CD4-positive, alpha-beta T cell treated with Interleukin-1 beta for 1 hour (primary cell): ENCODE measurements at regions not wholly inside any gene's neighbourhood (a gene's known extent, or its start where the extent isn't known, plus 50 kb on each side); places are given as distances from the start of the nearest gene placed in this dataset.

Experiments
- DNase-seq, 2 donors: peaks; one replicate each; pipeline ENCODE4 v3.0.0-alpha.2; 2020 to 2022

DNA sequence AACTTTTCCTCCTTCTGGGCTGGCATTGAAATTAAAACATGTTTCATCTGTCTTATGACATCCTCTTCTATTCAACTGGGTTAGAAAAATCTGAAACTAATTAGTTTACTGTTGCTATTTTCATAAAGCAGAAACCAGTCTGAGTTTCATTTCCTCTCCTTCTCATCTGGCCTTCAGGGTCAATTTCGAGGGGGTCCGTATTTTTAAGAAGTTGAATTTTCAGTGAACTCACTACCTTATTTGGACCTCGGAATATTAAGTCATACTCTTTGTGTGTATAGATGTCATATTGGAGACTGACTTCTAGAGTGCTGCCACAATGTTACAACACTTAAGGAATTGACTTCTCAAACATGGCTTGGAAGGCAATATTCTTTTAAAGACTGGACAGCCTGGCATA is 485.9 kb downstream of the SQOR start:
- DNase-seq = no peak

DNA sequence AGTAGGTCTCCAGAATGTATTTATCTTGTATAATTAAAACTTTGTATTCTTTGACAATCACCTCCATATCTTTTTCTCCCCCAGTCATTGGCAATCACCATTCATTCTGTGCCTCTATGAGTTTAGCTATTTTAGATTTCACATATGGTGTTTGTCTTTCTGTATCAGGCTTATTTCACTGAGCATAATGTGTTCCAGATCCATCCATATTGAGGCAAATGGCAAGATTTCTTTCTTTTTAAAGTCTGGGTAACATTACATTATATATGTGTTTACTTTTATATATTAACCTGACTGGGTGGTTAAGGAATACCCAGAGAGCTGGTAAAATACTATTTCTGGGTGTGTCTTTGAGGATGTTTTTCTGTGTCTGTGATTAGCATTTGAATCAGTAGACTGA is 486.6 kb downstream of the SQOR start:
- no peak for DNase-seq

DNA sequence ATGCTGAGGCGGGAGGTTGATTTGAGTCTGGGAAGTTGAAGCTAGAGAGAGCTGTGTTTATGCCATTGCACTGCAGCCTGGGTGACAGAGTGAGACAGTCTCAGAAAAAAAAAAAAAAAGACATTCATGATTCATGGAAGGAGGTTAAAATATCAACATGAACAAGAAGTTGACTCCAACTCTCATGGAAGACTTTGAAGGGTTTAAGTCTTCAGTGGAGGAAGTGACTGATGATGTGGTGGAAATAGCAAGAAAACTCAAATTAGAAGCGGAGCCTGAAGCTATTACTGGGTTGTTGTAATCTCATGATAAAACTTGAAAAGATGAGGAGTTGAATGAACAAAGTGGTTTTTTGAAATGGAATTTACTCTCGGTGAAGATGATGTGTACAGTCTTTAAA is 491.8 kb downstream of the SQOR start:
- DNase-seq = no peak

DNA sequence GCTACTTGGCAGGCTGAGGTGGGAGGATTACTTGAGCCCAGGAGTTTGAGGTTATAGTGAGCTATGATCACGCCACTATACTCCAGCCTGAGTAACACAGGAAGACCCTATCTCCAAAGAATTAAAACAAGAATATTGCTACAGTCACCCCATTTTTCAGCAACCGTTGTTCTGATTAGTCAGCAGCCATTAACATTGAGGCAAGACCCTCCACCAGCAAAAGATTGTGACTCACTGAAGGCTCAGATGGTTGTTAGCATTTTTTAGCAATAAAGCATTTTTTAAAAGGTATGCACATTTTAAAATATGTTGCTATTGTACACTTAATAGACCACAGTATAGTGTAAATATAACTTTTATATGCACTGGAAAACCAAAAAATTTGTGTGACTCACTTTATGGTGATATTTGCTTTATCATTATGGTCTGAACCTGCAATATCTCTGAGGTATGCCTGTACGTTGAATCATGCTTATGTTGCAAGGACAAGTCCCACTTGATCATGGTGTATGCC is 492.6 kb downstream of the SQOR start:
- no peak for DNase-seq

DNA sequence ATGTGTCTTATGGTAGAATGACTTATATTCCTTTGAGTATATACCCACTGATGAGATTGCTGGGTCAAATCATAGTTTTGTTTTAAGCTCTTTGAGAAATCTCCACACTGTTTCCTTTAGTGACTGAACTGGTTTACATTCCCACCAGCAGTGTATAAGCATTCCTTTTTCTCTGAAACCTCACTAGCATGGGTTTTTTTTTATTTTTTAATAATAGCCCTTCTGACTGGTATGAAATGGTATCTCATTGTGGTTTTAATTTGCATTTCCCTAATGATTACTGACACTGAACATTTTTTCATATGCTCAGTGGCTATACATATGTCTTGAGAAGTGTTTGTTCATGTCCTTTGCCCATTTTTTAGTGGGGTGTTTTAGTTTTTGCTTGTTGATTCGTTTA is 494.3 kb downstream of the SQOR start:
- no peak for DNase-seq

DNA sequence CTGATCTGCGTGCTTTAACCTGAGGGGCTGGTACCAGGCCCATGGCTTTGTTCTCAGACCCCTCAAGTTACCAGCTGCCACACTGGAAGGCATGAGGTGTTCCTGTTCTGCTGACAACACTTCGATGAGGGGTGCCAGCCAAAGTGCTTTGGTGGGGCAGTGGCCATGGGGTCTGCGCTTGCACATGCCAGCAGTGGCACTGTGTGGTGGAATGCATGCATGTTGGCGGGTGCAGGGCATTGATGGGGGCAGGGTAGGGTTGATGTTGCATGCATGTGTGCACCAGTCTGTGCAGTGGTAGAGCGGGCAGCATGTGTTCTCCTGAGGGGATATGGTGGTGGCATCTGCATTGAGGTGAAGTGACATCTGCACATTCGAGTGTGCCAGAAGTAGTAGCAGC is 497.0 kb downstream of the SQOR start:
- DNase-seq = no peak

DNA sequence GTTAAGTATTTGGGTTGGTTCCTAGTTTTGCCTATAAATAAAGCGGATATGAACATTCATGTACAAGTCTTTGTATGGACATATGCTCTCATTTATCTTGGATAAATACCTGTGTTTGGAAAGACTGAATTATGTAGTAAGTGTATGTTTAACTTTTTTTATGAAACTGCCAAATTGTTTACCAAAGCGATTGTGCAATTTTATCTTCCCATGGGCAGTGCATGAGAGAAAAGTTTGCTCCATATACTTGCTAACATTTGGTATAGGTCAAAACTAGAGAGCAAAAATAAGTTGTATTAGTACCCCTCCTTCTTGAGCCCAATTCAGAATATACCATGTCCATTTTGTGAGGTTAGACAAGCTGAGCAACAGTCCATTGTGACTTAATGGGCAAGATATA is 502.6 kb downstream of the SQOR start:
- no peak for DNase-seq

DNA sequence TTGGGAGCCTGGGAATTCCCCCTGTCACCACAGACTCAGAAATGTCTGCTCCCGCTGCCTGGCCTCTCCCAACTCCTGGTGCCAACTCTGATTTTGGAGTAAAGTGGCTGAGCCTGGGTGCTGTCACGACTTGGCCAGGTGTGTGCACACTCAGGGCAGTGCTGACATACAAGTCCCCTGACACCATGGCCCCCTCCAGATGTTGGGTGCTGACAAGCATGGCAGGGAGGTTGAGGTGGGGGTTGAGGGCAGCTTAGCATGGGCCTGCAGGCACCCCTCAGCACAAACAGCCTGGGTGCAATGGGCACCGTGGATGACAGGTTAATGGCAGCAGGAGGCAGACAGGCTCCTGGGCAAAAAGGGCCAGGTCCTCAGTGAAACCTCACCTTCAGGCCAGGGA is 511.2 kb downstream of the SQOR start:
- DNase-seq = no peak

DNA sequence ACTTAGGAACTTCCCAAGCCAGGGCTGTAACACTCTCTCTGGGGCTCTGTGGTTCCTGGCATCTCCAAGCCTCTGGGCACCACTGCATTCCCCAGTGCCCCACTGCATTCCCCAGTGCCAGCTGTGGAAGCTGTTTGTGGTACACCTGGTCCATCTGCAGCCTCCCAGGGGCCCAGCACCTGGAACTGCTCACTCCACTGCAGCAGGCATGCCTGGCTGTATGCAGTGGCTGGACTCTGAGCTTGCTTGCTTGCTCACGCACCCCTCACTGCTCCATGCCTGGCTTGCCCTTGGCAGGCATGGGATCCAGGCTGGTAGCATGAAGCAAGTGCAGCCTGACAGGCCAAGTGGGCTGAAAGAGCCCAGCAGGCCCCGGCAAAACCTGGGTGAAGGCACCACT is 512.1 kb downstream of the SQOR start:
- no peak for DNase-seq

DNA sequence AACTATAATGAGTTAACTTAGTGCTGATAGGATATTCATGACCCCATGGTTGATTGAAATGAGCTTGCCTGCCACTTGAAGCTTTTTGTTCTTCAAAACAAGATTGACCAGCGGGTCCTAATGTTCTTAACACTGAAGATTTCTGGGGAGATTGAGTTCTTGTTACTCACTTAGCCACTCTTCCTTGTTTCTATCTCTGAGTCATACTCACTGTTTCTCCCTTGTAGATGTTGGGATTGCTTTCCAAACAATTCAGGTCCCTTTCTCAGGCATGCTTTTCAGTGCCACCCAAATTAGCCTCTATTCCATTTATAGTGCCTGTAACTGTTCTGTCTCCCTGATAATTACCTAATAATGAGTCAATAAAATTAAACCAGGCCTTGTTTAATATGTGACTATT is 517.0 kb downstream of the SQOR start:
- no peak for DNase-seq

DNA sequence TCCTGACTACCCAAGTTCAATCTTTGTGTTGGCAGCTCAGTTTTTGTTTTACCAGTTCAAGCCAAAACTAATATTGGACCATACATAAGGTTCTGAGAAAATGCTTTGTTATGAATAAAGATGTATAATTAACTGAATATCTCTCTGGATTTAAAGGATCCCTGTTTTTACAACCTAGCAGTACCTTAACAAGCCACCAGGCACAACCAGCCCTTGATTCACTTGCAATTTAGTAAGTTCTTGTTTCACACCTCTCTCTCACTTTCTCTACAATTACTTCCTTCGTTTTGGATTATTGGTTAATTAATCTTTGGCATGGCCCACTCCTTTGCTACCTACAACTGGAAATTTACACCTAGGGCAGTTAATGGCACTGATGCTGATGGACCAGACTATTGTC is 531.9 kb downstream of the SQOR start:
- no peak for DNase-seq

DNA sequence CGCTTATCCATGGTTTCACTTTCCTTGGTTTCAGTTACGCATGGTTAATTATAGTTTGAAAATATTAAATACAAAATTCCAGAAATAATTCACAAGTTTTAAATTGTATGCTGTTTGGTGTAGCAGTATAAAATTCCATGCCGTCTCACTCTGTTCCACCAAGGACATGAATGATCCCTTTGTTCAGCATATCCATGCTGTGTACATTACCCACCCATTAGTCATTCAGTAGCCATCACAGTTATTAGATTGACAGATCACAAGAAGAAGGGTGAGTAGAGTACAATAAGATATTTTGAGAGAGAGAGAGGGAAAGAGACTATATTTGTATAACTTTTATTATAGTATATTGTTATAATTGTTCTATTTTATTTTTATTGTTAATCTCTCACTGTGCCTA is 535.5 kb downstream of the SQOR start:
- DNase-seq = no peak

DNA sequence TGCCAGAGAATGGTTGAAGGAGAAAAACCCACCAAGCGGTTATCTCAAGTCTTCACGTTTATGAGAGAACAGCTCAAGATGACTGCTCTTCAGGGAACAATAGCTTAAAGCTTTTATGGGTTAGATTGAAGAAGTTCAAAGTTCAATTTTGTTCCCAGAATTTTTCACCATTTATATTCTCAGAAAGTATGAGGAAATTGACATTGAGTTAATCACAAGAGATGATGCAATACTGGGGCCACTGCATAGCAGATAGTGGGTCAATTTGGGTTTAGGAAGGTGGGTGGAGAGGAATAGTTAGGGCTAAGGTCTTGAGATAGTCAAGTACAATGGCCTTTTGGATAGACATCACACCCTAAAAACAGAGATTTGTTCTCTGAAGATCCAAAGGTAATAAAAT is 539.3 kb downstream of the SQOR start:
- no peak for DNase-seq

DNA sequence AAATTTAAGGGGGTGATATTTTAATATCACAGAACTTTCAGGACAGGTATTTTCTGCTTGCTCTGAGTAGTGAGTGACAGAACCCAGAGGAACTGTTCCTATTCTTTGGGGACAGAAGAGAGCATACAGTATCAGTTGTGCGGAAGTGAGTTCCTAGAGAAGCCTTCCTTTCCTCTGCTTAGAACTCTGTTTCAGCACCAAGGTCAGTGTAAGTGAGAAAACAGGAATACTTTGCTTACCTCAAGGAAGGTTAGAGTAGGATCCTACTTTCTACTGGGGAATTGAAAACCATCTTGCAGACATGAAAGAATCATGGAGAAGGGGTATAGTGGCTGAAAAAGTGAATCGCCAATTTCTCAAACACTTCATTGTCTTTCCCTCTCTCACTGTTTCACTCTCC is 542.4 kb downstream of the SQOR start:
- no peak for DNase-seq

DNA sequence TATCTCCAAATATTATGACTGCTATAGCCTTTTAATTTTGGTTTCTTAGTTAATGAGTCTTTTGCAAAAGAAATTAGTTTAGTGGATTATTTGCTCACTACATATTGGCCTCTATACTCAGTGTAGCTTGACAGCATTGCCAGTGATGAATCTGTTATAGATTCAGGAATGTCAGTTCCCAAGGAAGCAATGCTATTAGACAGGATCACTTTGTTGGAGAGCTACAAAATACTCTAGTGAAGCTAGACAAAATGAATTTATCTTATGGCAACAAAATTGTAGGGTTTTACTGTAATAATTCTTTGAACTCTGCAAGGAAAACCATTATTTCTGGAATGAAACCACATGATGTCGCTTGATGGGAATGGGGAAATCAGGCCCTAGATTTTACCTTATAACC is 543.3 kb downstream of the SQOR start:
- no peak for DNase-seq

DNA sequence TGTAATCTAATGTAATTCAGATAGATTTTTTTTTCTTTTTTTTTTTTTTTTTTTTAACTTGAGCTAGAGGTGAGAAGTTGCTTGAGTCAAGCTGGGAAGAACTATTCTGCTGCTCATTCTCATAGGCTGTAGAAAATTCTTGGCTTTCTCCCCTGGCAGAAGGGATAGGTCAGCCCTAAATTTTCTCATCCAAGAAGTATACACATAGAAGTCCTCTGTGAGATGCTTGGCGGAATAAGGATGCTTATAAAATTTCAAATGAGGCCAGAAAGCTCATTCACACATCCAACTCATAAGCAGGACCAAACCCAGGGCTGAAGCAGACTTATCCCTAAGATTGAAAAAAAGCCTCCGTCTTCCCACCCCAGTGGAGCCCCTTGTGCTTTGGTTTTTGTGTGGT is 572.5 kb downstream of the SQOR start:
- no peak for DNase-seq

DNA sequence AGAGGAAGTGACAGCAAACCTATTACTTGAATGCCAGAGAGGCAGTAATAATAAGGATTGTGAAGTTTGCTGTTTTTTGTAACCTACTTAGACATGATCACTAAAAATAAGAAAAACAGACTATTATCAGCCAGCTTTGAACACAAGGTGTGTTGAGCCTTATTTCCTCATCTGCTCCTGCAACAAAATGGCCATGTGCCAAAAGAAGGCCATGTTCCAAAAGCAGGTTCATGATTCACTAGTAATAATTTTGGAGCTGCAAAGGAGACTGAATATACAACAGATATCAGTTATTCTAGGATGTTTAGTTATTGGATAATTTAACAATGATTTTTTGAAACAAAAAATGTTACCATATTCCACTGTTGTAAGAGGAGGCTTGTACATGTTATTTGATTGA is 578.7 kb downstream of the SQOR start:
- no peak for DNase-seq

DNA sequence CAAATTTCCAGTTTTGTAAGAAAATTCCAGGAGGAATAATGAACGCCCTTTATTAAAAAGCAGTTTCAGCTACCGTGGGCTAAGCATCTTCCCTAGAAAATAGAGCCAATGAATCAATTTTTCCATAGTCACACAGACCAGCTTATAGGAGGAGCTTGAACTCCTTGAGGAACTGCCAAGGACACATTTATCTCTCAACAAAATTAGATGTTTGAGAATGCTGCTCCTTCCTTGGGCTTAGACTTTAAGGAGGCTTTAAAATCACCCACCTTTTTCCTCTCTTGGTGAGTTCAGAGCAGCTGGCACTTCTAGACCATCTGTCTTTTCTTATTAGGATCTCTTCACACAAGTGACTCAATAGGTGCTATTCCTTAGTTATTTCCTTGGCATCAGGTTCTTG is 588.0 kb downstream of the SQOR start:
- DNase-seq = no peak

DNA sequence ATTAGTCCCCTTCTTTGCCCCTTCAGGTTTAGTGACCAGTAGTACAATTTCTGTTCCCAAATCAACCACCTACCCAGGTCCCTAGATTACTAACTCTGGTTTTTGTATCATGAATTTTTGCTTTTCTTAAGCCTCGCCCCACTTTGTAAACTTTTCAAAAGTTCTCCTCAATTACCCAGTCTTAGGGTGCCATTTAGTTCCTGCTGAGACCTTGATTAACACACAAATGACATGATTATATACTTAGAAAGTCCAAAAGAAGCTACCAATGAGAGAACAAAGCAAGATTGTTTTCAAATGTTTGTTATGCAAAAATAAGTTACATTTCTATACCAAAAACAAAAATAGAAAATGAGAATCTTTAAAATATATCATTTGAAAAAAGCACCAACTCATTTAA is 594.4 kb downstream of the SQOR start:
- DNase-seq = no peak

DNA sequence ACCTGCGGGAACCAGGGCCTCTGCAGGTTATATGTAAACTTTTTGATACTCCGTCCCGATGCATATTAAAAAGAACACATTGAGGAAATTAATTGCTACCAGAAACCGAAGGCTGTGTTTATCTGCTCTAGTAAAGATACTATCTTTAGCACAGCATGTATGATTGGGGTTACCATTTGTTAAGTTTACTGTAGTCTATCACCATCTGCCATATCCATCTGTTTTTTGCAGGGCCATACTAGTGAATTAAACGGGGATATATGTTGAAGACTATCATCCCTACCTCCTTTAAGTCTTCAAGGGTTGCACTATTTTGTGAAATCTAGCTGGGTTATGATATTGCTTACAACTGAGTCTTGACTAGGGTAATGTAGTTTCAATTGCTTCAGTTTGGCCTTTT is 597.0 kb downstream of the SQOR start:
- no peak for DNase-seq

DNA sequence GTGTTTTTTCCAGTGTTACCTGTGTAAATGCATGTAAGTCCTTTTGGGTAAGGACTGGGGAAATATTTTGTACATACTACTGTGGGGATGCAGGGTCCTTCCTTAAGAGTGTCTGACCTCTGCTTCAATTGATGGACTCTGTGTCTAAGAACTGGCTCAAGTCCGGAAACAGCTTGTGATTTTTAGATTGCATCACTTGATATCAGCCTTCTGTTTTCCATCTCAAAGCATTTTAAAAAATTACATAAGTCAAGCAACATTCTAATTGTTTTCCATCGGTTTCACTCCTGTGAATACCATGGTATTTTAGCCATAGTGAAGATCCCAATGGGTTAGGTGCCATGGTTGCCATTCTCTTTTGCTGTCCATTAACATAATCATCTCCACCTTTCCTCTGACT is 597.6 kb downstream of the SQOR start:
- no peak for DNase-seq

DNA sequence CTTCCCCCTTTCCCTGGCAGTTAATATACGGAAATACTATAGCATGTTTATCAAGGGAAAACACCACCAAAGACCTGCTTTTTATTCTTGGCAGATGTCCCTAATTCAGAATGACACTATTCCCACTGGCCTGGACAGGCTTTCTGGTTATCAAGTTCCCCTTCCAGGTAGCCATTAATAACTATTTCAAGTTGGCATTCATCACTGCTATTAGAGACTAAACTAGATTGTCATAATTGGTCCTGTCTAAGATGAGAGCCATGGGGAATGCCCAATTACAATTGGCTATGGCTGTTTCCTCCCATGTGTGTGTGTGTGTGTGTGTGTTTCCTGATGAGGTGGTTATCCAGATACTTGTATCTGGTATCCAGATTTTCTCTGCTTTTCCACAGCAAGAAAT is 608.1 kb downstream of the SQOR start:
- no peak for DNase-seq

DNA sequence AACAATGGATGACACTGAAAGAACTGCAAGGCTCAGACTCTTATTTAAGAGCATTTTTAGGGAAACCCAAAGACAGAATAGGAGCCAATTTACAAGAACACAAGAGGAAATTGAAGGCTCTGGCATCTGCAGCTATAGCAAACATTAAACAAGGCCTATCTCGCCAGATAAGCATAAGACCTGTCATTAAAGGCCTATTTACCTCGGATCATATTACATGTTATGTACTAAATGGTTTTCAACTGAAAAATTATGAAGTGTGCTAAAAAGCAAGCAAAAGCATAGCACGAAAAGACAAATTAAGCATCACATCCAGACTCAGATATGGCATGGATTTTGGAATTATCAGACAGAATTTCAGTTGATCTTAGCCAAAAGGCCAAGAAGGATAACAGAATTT is 617.1 kb downstream of the SQOR start:
- no peak for DNase-seq

DNA sequence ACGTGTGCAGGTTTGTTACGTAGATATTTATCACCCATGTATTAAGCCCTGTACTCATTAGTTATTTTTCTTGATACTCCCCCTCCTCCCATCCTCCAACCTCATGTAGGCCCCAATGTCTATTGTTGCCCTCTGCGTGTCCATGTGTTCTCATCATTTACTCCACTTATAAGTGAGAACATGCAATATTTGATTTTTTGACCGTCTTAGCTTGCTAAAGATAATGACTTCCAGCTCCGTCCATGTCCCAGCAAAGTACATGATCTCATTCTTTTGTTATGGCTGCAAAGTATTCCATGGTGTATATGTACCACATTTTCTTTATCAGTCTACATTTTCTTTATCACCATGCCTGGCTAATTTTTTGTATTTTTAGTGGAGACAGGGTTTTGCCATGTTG is 623.2 kb downstream of the SQOR start:
- no peak for DNase-seq

DNA sequence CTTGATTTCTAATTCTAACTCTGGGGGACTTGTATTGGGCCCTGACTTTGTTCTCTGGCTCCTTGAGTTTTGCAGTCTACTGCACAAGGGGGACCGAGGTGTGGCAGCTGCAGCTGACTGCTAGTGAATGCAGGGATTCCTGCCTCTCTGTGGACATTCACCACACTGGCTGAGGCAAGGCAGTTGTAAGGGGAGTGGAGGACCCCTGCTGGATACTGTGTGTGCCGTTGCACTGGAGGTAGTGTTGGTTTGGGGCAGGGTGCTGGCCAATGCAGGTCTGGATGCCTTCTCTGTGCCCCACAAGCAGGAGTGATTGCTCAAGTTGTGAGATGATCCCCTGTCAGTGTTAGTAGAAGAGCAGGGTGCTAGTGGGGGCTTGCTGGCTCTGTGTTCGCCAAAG is 626.1 kb downstream of the SQOR start:
- DNase-seq = no peak

DNA sequence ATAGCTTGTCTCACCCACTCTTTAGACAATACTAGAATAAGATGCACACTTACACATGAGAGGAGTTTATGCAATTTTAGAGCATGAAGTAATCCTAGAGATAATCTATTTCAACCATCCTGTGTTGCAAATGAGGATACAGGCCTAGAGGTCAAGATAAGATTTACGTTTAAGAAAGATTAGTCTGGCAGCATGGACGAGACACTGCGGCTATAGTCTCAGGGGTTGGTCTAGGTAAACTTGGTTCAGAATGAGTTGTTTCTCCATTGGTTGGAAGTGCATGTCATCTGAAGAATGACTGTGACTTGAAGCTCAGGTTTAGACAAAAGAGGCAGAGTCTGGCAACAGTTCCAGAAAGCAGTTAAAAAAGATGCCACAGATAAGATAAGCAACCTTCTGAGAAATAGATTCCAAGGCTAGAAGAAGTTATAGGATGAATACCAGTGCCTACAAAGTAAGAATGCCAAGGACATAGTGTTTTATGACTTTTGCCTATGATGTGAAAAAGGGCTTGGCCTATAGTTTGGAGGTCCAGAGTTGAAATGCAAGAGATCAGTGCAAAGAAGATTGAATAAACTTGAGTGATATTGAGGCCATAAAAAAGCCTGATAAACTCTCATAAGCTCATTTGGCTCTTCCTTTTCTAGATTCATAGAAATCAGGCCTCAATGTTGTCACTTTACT is 631.0 kb downstream of the SQOR start:
- no peak for DNase-seq
